ENCODE measurements at regions not wholly inside any gene's neighbourhood (a gene's known extent, or its start where the extent isn't known, plus 50 kb on each side); places are given as distances from the start of the nearest gene placed in this dataset.

DNA sequence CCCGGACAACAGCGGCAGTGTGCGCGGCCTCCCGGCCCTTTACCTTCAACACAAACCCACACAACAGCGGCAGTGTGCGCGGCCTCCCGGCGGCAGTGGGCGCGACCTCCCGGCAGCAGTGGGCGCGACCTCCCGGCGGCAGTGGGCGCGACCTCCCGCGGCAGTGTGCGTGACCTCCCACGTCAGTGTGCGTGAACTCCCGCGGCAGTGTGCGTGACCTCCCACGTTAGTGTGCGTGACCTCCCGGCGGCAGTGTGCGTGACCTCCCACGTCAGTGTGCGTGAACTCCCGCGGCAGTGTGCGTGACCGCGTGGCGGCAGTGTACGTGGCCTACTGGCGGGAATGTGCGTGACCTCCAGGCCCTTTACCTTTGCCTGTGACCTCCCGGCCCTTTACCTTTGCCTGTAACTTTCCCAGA lies 576.6 kb upstream of the FRG1 start:
- TF ChIP-seq, protein P1, sequence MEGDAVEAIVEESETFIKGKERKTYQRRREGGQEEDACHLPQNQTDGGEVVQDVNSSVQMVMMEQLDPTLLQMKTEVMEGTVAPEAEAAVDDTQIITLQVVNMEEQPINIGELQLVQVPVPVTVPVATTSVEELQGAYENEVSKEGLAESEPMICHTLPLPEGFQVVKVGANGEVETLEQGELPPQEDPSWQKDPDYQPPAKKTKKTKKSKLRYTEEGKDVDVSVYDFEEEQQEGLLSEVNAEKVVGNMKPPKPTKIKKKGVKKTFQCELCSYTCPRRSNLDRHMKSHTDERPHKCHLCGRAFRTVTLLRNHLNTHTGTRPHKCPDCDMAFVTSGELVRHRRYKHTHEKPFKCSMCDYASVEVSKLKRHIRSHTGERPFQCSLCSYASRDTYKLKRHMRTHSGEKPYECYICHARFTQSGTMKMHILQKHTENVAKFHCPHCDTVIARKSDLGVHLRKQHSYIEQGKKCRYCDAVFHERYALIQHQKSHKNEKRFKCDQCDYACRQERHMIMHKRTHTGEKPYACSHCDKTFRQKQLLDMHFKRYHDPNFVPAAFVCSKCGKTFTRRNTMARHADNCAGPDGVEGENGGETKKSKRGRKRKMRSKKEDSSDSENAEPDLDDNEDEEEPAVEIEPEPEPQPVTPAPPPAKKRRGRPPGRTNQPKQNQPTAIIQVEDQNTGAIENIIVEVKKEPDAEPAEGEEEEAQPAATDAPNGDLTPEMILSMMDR (IDR thresholded peaks at IDR 0.05): no peak
- no peak for TF ChIP-seq EP300 (IDR thresholded peaks at IDR 0.05)
